HL-60 (cell line): ENCODE measurements at regions not wholly inside any gene's neighbourhood (a gene's known extent, or its start where the extent isn't known, plus 50 kb on each side); places are given as distances from the start of the nearest gene placed in this dataset.

Source experiments
- POLR2AphosphoS5 ChIP-seq: IDR thresholded peaks from 2 replicates; pipeline ENCODE4 v1.6.1; 2012; ENCODE audit warnings: low read depth
- REST ChIP-seq: IDR thresholded peaks from 2 replicates; pipeline ENCODE4 v1.6.1; 2012; ENCODE audit warnings: low read depth; ENCODE audit not compliant: insufficient replicate concordance
- TF ChIP-seq, protein P1 (sequence below): IDR thresholded peaks from one replicate; pipeline ENCODE4 v1.5.1; 2011; ENCODE audit warnings: low read length, control low read depth, inconsistent platforms; ENCODE audit not compliant: insufficient read depth

GRCh38 chrX:83588409-83588808, 80.3 kb downstream of the POU3F4 start:
- TF ChIP-seq POLR2AphosphoS5 (no peak), REST (no peak)
- TF ChIP-seq, protein P1, sequence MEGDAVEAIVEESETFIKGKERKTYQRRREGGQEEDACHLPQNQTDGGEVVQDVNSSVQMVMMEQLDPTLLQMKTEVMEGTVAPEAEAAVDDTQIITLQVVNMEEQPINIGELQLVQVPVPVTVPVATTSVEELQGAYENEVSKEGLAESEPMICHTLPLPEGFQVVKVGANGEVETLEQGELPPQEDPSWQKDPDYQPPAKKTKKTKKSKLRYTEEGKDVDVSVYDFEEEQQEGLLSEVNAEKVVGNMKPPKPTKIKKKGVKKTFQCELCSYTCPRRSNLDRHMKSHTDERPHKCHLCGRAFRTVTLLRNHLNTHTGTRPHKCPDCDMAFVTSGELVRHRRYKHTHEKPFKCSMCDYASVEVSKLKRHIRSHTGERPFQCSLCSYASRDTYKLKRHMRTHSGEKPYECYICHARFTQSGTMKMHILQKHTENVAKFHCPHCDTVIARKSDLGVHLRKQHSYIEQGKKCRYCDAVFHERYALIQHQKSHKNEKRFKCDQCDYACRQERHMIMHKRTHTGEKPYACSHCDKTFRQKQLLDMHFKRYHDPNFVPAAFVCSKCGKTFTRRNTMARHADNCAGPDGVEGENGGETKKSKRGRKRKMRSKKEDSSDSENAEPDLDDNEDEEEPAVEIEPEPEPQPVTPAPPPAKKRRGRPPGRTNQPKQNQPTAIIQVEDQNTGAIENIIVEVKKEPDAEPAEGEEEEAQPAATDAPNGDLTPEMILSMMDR, result no peak
